HG03460 (cell line): ENCODE measurements at regions not wholly inside any gene's neighbourhood (a gene's known extent, or its start where the extent isn't known, plus 50 kb on each side); places are given as distances from the start of the nearest gene placed in this dataset.
"Not testable (repeated sequence)": the region's sequence is repeated elsewhere in the genome, so short reads cannot be mapped to it uniquely, and the experiment has no call there.

ENCODE experiments used
- ATAC-seq: cut with Tn5 transposase; IDR thresholded peaks from one replicate; pipeline ENCODE4 v1.9.1; 2021; ENCODE audit not compliant: unreplicated experiment

- ATAC-seq, result no peak
Observed at GRCh38 chr4:36587909-36588472, 306.6 kb downstream of the DTHD1 start.

GRCh38 chr4:36590343-36590742, 308.9 kb downstream of the DTHD1 start:
- ATAC-seq, result no peak

GRCh38 chr4:36601864-36602495, 320.6 kb downstream of the DTHD1 start:
- no peak for ATAC-seq

GRCh38 chr4:36609661-36610060, 328.2 kb downstream of the DTHD1 start:
- ATAC-seq, result no peak

- no peak for ATAC-seq
Observed at GRCh38 chr4:36610628-36611027, 329.2 kb downstream of the DTHD1 start.

GRCh38 chr4:36613142-36613541, 331.7 kb downstream of the DTHD1 start:
- not testable (repeated sequence) for ATAC-seq

GRCh38 chr4:36614011-36614410, 332.6 kb downstream of the DTHD1 start:
- no peak for ATAC-seq

GRCh38 chr4:36618102-36618501, 336.7 kb downstream of the DTHD1 start:
- no peak for ATAC-seq

GRCh38 chr4:36624030-36624429, 342.6 kb downstream of the DTHD1 start:
- no peak for ATAC-seq

GRCh38 chr4:36638273-36638811, 356.9 kb downstream of the DTHD1 start:
- ATAC-seq, result no peak

- no peak for ATAC-seq
Observed at GRCh38 chr4:36640876-36641275, 359.5 kb downstream of the DTHD1 start.

GRCh38 chr4:36651253-36651652, 369.8 kb downstream of the DTHD1 start:
- peak; percentile 99 for ATAC-seq

- ATAC-seq, result no peak
Observed at GRCh38 chr4:36652857-36653256, 371.4 kb downstream of the DTHD1 start.

- no peak for ATAC-seq
Observed at GRCh38 chr4:36665985-36666527, 384.6 kb downstream of the DTHD1 start.

GRCh38 chr4:36675436-36675835, 394.0 kb downstream of the DTHD1 start:
- ATAC-seq, result no peak

GRCh38 chr4:36676139-36677050, 395.0 kb downstream of the DTHD1 start:
- ATAC-seq, result no peak

GRCh38 chr4:36677112-36677511, 395.7 kb downstream of the DTHD1 start:
- ATAC-seq, result no peak

GRCh38 chr4:36677874-36678273, 396.5 kb downstream of the DTHD1 start:
- ATAC-seq, result no peak

- no peak for ATAC-seq
Observed at GRCh38 chr4:36687681-36688080, 406.3 kb downstream of the DTHD1 start.

GRCh38 chr4:36692586-36692985, 411.2 kb downstream of the DTHD1 start:
- ATAC-seq, result no peak

- no peak for ATAC-seq
Observed at GRCh38 chr4:36702245-36702644, 420.8 kb downstream of the DTHD1 start.
